Thyroid gland (tissue), 4 donors: ENCODE measurements at regions not wholly inside any gene's neighbourhood (a gene's known extent, or its start where the extent isn't known, plus 50 kb on each side); places are given as distances from the start of the nearest gene placed in this dataset.

Source experiments
- POLR2A ChIP-seq, 2 donors: fragments of 450-650 bp; IDR thresholded peaks; one replicate each; pipeline ENCODE4 v1.6.1; 2017; ENCODE audit warnings: antibody characterized with exemption in 2 of 2, mild to moderate bottlenecking in 2 of 2, moderate library complexity in 1 of 2
- TF ChIP-seq, protein P1 (sequence below), 6 experiments: fragments of 200-600 bp in 3 of 6; fragments of 450-650 bp in 3 of 6; sonication (generic) in 3 of 6; IDR thresholded peaks; one replicate each; pipeline ENCODE4 v1.5.1; 2016 to 2019; ENCODE audit warnings: antibody characterized with exemption in 6 of 6, mild to moderate bottlenecking in 2 of 6, inconsistent platforms in 1 of 6, moderate library complexity in 1 of 6

DNA sequence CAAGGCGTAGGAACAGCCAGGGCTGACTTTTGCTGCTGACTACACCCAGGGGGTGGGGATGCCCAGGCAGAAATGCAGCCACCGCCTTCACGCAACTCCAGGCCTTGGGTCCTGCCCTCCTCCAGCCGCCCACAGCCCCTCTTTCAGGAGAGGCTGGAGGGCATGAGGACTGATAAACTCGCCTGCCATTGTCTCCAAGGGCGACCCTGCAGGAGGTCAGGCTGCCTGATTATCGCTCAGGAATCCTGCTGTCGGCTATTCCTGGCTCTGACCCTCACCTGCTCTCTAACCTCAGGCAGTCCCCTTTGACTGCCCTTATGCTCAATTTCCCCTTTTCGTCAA is 62.0 kb upstream of the HDDC2 start:
- TF ChIP-seq, protein P1, sequence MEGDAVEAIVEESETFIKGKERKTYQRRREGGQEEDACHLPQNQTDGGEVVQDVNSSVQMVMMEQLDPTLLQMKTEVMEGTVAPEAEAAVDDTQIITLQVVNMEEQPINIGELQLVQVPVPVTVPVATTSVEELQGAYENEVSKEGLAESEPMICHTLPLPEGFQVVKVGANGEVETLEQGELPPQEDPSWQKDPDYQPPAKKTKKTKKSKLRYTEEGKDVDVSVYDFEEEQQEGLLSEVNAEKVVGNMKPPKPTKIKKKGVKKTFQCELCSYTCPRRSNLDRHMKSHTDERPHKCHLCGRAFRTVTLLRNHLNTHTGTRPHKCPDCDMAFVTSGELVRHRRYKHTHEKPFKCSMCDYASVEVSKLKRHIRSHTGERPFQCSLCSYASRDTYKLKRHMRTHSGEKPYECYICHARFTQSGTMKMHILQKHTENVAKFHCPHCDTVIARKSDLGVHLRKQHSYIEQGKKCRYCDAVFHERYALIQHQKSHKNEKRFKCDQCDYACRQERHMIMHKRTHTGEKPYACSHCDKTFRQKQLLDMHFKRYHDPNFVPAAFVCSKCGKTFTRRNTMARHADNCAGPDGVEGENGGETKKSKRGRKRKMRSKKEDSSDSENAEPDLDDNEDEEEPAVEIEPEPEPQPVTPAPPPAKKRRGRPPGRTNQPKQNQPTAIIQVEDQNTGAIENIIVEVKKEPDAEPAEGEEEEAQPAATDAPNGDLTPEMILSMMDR (IDR thresholded peaks at IDR 0.05): no peak
- no peak for TF ChIP-seq POLR2A (IDR thresholded peaks at IDR 0.05)
